GM21723 (cell line): ENCODE measurements at regions not wholly inside any gene's neighbourhood (a gene's known extent, or its start where the extent isn't known, plus 50 kb on each side); places are given as distances from the start of the nearest gene placed in this dataset.

Experiments used
- ATAC-seq: cut with Tn5 transposase; IDR thresholded peaks from one replicate; pipeline ENCODE4 v1.9.1; 2021; ENCODE audit warnings: mild to moderate bottlenecking, moderate library complexity; ENCODE audit not compliant: unreplicated experiment

- no peak for ATAC-seq
Measured at GRCh38 chr14:41409806-41410205, 196.9 kb upstream of the LRFN5 start.

DNA sequence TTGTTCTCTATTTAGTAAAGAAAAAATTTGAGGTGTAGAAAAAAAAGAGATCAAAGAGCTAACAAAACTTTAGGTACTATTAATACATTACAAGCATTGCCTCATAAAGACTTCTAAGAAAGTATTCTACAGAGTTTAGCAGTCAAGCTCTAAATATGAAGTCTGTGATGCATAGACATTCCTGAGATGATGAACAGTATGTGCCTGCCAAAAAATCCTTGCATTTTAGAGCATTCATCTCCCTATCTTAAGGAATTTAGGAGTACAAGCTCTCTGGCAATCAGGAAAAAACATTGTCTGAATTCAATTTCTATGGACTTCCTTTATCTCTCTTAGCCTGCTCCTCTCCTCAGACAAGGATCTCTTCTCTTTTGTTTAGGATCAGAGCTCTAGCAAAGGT, 202.6 kb upstream of the LRFN5 start:
- no peak for ATAC-seq

DNA sequence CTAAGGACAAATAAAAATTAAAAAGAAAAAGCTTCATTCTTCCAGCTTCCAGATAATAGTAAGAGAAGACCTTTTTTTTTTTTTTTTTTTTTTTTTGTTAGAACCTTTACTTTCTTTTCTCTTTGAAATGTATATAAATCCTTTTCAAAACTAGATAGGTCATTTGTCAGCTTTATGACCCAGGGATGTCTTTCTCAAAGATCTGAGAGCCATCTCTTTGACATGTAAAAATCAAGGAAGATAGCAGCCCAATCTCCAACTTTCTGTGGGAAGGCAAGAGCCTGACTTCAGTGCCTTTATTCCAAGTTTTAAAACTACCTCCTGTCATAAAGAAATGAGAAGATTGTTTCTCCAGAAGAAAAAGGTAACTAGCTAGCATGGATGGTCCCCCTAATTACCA, 203.3 kb upstream of the LRFN5 start:
- ATAC-seq = no peak

GRCh38 chr14:41397926-41398325, 208.8 kb upstream of the LRFN5 start:
- no peak for ATAC-seq

- no peak for ATAC-seq
Measured at GRCh38 chr14:41393512-41393911, 213.2 kb upstream of the LRFN5 start.

DNA sequence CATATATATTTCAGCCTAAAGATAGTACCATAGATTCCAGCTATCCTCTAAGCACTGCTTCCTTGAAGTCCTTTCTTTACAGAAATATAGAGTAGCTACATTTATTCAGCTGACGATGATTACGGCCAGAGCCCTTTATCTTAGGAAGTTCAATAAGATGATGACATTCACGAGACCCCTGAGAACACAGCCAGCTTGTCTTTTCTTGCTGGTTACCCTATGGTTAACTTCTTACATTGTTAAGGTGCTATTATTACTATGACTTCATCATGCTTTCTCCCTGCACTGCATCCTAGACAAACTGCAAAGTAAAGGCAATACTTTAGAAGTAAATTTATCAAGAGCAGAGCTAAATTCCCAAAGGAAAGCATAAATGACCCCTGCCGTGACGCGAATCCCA, 214.4 kb upstream of the LRFN5 start:
- no peak for ATAC-seq

DNA sequence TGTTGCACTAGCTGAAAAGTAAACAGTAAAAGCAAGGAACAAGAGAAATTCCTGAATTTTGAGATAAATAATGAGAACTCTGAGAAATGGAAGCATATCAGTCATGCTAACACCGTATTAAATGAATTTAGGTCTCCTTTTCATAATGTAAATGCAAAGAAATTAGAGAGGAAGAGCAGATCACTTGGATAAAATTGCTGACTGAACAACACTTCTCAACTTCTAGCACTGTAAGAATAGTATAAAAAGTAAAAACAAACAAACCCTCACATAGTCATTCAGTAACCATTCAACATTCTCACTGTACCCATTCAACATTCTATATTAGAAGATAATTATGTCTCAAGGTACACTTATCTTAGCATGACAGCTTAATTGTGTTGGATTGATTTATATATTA, 217.3 kb upstream of the LRFN5 start:
- ATAC-seq = no peak

DNA sequence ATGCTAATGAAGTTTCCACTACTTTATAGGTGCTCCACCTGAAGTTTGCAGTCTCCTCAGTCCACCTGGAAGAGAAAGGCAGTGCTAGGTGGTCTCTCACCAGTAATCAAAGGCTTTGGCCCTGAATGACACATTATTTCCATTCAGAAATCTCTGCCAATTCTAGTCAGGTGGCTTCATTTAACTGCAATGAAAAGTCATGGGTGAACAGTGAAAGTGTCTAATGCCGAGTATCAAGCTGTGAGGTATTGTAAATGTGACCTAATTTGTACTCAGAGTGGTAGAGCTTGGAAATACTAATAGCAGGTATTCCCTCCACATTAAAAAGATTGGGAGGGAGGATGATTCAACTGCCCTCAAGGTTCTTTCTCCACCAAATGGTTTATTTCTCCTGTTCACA, 220.9 kb upstream of the LRFN5 start:
- ATAC-seq = no peak

DNA sequence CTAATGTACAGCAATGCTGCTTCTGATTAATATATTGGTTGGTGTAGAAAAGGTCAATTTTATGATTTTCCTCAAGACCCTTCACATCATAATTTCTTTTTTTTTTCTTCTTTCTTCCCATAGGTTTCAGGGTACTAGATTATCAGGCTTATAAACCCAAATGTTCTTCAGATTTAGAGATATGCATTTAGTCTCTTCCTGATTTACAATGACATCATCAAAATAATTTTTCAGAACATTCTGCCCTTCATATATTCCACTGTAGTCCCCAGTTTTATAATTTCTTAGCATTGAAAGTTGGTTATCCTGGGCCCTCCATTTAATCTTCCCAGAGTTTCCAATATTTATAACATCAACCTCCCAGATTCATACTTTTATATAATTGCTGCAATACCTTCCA, 226.7 kb upstream of the LRFN5 start:
- no peak for ATAC-seq

DNA sequence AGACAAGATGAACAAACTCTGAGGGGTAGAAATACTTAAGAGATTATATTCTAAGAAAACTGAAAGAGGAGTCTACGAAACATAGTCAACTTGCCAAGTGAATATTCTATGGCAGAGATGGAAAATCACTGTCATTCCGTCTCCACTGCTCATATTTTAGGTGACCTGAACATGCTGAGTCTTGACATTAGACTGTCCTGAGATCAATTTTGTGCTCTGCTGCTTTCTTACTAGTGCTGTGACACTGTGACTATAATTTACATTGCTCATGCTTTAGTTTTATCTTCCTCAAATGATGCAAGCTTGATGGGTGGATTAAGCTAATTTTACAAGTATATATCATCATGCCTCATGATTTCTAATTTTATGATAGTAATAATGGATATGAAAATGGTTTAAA, 228.2 kb upstream of the LRFN5 start:
- no peak for ATAC-seq

- ATAC-seq = no peak
Measured at GRCh38 chr14:41377932-41378331, 228.7 kb upstream of the LRFN5 start.

GRCh38 chr14:41374092-41374491, 232.6 kb upstream of the LRFN5 start:
- ATAC-seq = no peak

DNA sequence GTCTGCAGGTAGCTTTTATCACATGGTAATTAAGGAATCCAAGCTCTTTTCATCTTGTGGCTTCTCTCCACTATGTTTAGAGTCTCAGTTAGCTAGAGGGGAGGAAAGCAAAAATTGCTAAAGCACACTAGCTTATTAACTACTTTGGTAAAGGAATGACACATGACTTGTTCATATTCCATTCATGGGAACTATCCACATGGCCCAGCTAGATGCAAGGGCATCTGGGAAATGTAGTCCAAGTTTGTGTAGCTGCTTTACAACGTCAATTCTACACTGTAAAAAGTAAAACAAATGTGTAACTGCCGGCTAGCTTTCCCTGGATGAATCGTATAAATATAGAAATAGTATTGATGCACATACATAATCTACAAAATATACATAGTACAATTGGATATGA, 244.5 kb upstream of the LRFN5 start:
- no peak for ATAC-seq

DNA sequence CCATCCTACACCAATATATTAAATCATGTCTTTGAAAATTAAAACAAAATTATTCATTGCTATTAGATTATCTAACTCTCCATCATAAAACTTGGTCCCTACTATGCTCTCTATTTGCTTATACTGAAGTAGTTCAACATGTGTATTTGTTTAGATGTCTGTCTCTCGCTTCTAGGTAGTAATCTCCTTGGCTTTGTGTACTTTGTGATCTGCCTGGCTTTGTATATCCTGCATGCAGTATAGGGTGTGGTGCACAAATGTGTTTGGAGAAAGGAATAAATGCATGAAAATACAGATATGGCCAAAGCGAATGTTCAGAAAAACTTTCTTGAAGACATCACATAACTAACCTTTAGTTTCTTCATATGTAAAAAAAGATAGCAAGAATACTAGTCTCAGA, 246.6 kb upstream of the LRFN5 start:
- ATAC-seq = no peak

- no peak for ATAC-seq
Measured at GRCh38 chr14:41355866-41356265, 250.8 kb upstream of the LRFN5 start.

- ATAC-seq = no peak
Measured at GRCh38 chr14:41350476-41350875, 256.2 kb upstream of the LRFN5 start.

GRCh38 chr14:41349289-41349910, 257.3 kb upstream of the LRFN5 start:
- ATAC-seq = no peak

- ATAC-seq = no peak
Measured at GRCh38 chr14:41343857-41344256, 262.8 kb upstream of the LRFN5 start.

- no peak for ATAC-seq
Measured at GRCh38 chr14:41313196-41313595, 293.5 kb upstream of the LRFN5 start.

DNA sequence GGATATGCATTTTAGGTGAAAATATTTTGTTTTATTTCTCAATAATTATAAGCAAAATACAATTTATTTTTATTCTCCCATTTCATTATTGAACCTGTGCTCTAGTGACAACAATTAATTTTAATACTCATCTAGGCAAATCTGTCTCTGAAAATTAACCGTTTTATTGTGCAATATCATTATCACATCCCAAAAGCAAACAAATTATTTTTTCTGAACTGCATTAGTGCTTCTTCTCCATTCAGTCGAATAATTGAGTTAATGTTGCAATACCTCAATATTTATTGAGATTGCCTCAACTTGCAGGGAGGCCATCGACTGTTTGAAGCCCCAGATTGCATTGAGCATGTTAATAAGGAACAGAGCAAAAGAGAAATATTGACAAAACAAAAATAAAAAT, 303.2 kb upstream of the LRFN5 start:
- no peak for ATAC-seq

- ATAC-seq = no peak
Measured at GRCh38 chr14:41302776-41303175, 303.9 kb upstream of the LRFN5 start.

DNA sequence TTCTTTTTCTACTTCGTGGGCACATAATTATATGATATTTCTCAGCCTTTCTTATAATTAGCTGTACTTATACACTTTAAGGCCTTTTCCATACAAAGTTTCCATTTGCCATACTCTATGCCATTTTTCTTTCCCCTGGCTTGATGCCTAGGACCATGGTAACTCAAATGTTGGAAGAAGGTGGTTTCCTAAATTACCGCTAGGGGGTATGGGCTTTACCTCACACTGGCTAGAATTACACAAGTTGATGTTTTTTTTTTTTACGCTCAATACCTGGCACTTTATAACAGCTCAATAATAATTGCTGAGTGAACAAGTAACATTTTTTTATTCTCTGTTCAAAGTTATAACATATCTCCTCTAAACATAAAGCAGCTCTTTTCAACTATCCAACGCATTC, 306.8 kb upstream of the LRFN5 start:
- ATAC-seq = no peak

- no peak for ATAC-seq
Measured at GRCh38 chr14:41298328-41298690, 308.4 kb upstream of the LRFN5 start.
